HG03025 (cell line): ENCODE measurements at regions not wholly inside any gene's neighbourhood (a gene's known extent, or its start where the extent isn't known, plus 50 kb on each side); places are given as distances from the start of the nearest gene placed in this dataset.
"Not testable (repeated sequence)": the region's sequence is repeated elsewhere in the genome, so short reads cannot be mapped to it uniquely, and the experiment has no call there.

ENCODE experiments used
- ATAC-seq: cut with Tn5 transposase; IDR thresholded peaks from one replicate; pipeline ENCODE4 v1.9.1; 2021; ENCODE audit warnings: mild to moderate bottlenecking, moderate library complexity; ENCODE audit not compliant: unreplicated experiment, low FRiP score

- ATAC-seq, result no peak
These were observed 234.2 kb downstream of the BLID start for GRCh38 chr11:121881806-121882205.

- no peak for ATAC-seq
These were observed 238.9 kb downstream of the BLID start for GRCh38 chr11:121877152-121877551.

- ATAC-seq, result no peak
These were observed 242.2 kb downstream of the BLID start for GRCh38 chr11:121873766-121874165.

GRCh38 chr11:121872356-121872755 lies 243.7 kb downstream of the BLID start:
- ATAC-seq, result no peak

- no peak for ATAC-seq
These were observed 245.6 kb downstream of the BLID start for GRCh38 chr11:121870206-121871045.

GRCh38 chr11:121869478-121869877 lies 246.5 kb downstream of the BLID start:
- no peak for ATAC-seq

GRCh38 chr11:121866754-121867153 lies 249.3 kb downstream of the BLID start:
- ATAC-seq, result no peak

GRCh38 chr11:121864660-121865059 lies 251.4 kb downstream of the BLID start:
- no peak for ATAC-seq

- ATAC-seq, result no peak
These were observed 252.9 kb downstream of the BLID start for GRCh38 chr11:121863126-121863525.

GRCh38 chr11:121855138-121855537 lies 260.9 kb downstream of the BLID start:
- ATAC-seq, result not testable (repeated sequence)

GRCh38 chr11:121844016-121844415 lies 272.0 kb downstream of the BLID start:
- ATAC-seq, result no peak

- no peak for ATAC-seq
These were observed 273.8 kb downstream of the BLID start for GRCh38 chr11:121842192-121842585.

GRCh38 chr11:121841487-121842191 lies 274.4 kb downstream of the BLID start:
- ATAC-seq, result no peak

GRCh38 chr11:121839781-121840180 lies 276.2 kb downstream of the BLID start:
- no peak for ATAC-seq

GRCh38 chr11:121838571-121838970 lies 277.4 kb downstream of the BLID start:
- ATAC-seq, result no peak

- ATAC-seq, result no peak
These were observed 282.0 kb downstream of the BLID start for GRCh38 chr11:121833970-121834369.

GRCh38 chr11:121829159-121829643 lies 286.8 kb downstream of the BLID start:
- ATAC-seq, result no peak

- no peak for ATAC-seq
These were observed 301.1 kb downstream of the BLID start for GRCh38 chr11:121814962-121815361.

GRCh38 chr11:121814296-121814695 lies 301.7 kb downstream of the BLID start:
- no peak for ATAC-seq

GRCh38 chr11:121810291-121810690 lies 305.7 kb downstream of the BLID start:
- ATAC-seq, result no peak

GRCh38 chr11:121808096-121808495 lies 307.9 kb downstream of the BLID start:
- no peak for ATAC-seq

GRCh38 chr11:121807051-121807450 lies 309.0 kb downstream of the BLID start:
- ATAC-seq, result no peak
